H9 (cell line): ENCODE measurements at regions not wholly inside any gene's neighbourhood (a gene's known extent, or its start where the extent isn't known, plus 50 kb on each side); places are given as distances from the start of the nearest gene placed in this dataset.

Source experiments
- DNase-seq: peaks from one replicate; pipeline ENCODE4 v3.0.0-alpha.2; 2017
- H2AFZ ChIP-seq: one replicate; pipeline ENCODE4 v1.6.1; 2013; ENCODE audit warnings: mild to moderate bottlenecking, low read length, control low read depth, moderate library complexity
- H2AK5ac ChIP-seq: 2 replicates; pipeline ENCODE4 v1.6.1; 2013; ENCODE audit warnings: low read length, control low read depth, mixed read lengths; ENCODE audit not compliant: insufficient read length
- H2BK120ac ChIP-seq: one replicate; pipeline ENCODE4 v1.6.1; 2013; ENCODE audit warnings: low read depth, mild to moderate bottlenecking, low read length, control low read depth, inconsistent platforms; ENCODE audit not compliant: poor library complexity, severe bottlenecking
- H2BK12ac ChIP-seq: 2 replicates; pipeline ENCODE4 v1.6.1; 2013; ENCODE audit warnings: low read length, control low read depth, mixed read lengths, low read depth; ENCODE audit not compliant: insufficient read length
- H2BK15ac ChIP-seq: 2 replicates; pipeline ENCODE4 v1.6.1; 2013; ENCODE audit warnings: low read depth, low read length, control low read depth
- H2BK20ac ChIP-seq: one replicate; pipeline ENCODE4 v1.6.1; 2013; ENCODE audit warnings: low read depth, mild to moderate bottlenecking, low read length, control low read depth, inconsistent platforms; ENCODE audit not compliant: poor library complexity, severe bottlenecking
- H2BK5ac ChIP-seq: 2 replicates; pipeline ENCODE4 v1.6.1; 2013; ENCODE audit warnings: low read length, control low read depth, mixed read lengths; ENCODE audit not compliant: insufficient read length
- H3K14ac ChIP-seq: 2 replicates; pipeline ENCODE4 v1.6.1; 2013; ENCODE audit warnings: low read length, control low read depth; ENCODE audit not compliant: insufficient read depth
- H3K18ac ChIP-seq: 2 replicates; pipeline ENCODE4 v1.6.1; 2013; ENCODE audit warnings: low read depth, mild to moderate bottlenecking, mixed read lengths, low read length, control low read depth; ENCODE audit not compliant: insufficient read length
- H3K23ac ChIP-seq: 2 replicates; pipeline ENCODE4 v1.6.1; 2013; ENCODE audit warnings: low read length, control low read depth, mixed read lengths, low read depth; ENCODE audit not compliant: insufficient read length
- H3K23me2 ChIP-seq: 2 replicates; pipeline ENCODE4 v1.6.1; 2013; ENCODE audit warnings: low read depth, mild to moderate bottlenecking, mixed read lengths, low read length, control low read depth; ENCODE audit not compliant: insufficient read length, poor library complexity, severe bottlenecking
- H3K27ac ChIP-seq: 2 replicates; pipeline ENCODE4 v1.5.1; 2013; ENCODE audit warnings: low read length, control low read depth, mixed read lengths, low read depth; ENCODE audit not compliant: insufficient read length
- H3K27me3 ChIP-seq: 2 replicates; pipeline ENCODE4 v1.6.1; 2013; ENCODE audit warnings: low read length, control low read depth, inconsistent platforms; ENCODE audit not compliant: insufficient read depth
- H3K4ac ChIP-seq: 2 replicates; pipeline ENCODE4 v1.6.1; 2013; ENCODE audit warnings: low read depth, mild to moderate bottlenecking, control low read depth, inconsistent platforms, low read length, moderate library complexity
- H3K4me1 ChIP-seq: 2 replicates; pipeline ENCODE4 v1.6.1; 2013; ENCODE audit warnings: low read length, control low read depth, inconsistent platforms; ENCODE audit not compliant: insufficient read depth
- H3K4me2 ChIP-seq: 2 replicates; pipeline ENCODE4 v1.6.1; 2013; ENCODE audit warnings: low read length, control low read depth, mixed read lengths; ENCODE audit not compliant: insufficient read length, insufficient read depth
- H3K56ac ChIP-seq: 2 replicates; pipeline ENCODE4 v1.6.1; 2013; ENCODE audit warnings: low read depth, mild to moderate bottlenecking, mixed read lengths, low read length, control low read depth; ENCODE audit not compliant: insufficient read length
- H3K79me1 ChIP-seq: 2 replicates; pipeline ENCODE4 v1.6.1; 2013; ENCODE audit warnings: low read depth, mild to moderate bottlenecking, moderate library complexity, low read length, control low read depth, inconsistent platforms; ENCODE audit not compliant: insufficient read depth, poor library complexity, severe bottlenecking
- H3K79me2 ChIP-seq: 2 replicates; pipeline ENCODE4 v1.6.1; 2013; ENCODE audit warnings: low read length, control low read depth, inconsistent platforms; ENCODE audit not compliant: insufficient read depth
- H3K9ac ChIP-seq: 2 replicates; pipeline ENCODE4 v1.6.1; 2013; ENCODE audit warnings: low read length, control low read depth, mixed read lengths; ENCODE audit not compliant: insufficient read length; ENCODE audit errors: extremely low read depth
- H3K9me3 ChIP-seq: one replicate; pipeline ENCODE4 v1.6.1; 2013; ENCODE audit warnings: low read depth, low read length, inconsistent platforms; ENCODE audit not compliant: control insufficient read depth
- H3T11ph ChIP-seq: one replicate; pipeline ENCODE4 v1.6.1; 2013; ENCODE audit warnings: mild to moderate bottlenecking, low read length, control low read depth, inconsistent platforms
- H4K20me1 ChIP-seq: one replicate; pipeline ENCODE4 v1.6.1; 2013; ENCODE audit not compliant: control insufficient read depth, insufficient read length, insufficient read depth
- H4K5ac ChIP-seq: 2 replicates; pipeline ENCODE4 v1.6.1; 2013; ENCODE audit warnings: low read depth, mild to moderate bottlenecking, mixed read lengths, low read length, control low read depth; ENCODE audit not compliant: insufficient read length
- H4K8ac ChIP-seq: replicated peaks from 2 replicates; pipeline ENCODE4 v1.6.1; 2013; ENCODE audit warnings: low read length, control low read depth, mixed read lengths, low read depth; ENCODE audit not compliant: insufficient read length
- H4K91ac ChIP-seq: 2 replicates; pipeline ENCODE4 v1.6.1; 2013; ENCODE audit warnings: low read depth, mild to moderate bottlenecking, moderate library complexity, mixed read lengths, low read length, control low read depth; ENCODE audit not compliant: insufficient read length
- H3K27ac Mint-ChIP-seq, 3 experiments: 2 replicates in 2 of 3; 3 replicates in 1 of 3; pipeline ENCODE4 v1.8.0; 2020 to 2021; ENCODE audit warnings: mixed read lengths in 3 of 3, mild to moderate bottlenecking in 1 of 3, moderate library complexity in 1 of 3
- H3K27me3 Mint-ChIP-seq: 2 replicates; pipeline ENCODE4 v1.8.0; 2021; ENCODE audit warnings: low read depth, mild to moderate bottlenecking, moderate library complexity, mixed read lengths
- H3K36me3 Mint-ChIP-seq, 3 experiments: 2 replicates in 2 of 3; 3 replicates in 1 of 3; pipeline ENCODE4 v1.8.0; 2020 to 2021; ENCODE audit warnings: low read depth in 3 of 3, mixed read lengths in 3 of 3; ENCODE audit not compliant: insufficient read depth in 1 of 3
- H3K4me1 Mint-ChIP-seq, 2 experiments: 2 replicates each; pipeline ENCODE4 v1.8.0; 2020; ENCODE audit warnings: mixed read lengths in 2 of 2
- H3K4me3 Mint-ChIP-seq, 2 experiments: 2 replicates in 1 of 2; 3 replicates in 1 of 2; pipeline ENCODE4 v1.8.0; 2020 to 2021; ENCODE audit warnings: mild to moderate bottlenecking in 2 of 2, mixed read lengths in 2 of 2, moderate library complexity in 1 of 2
- H3K9me3 Mint-ChIP-seq, 2 experiments: 2 replicates in 1 of 2; 3 replicates in 1 of 2; pipeline ENCODE4 v1.8.0; 2020; ENCODE audit warnings: mild to moderate bottlenecking in 2 of 2, mixed read lengths in 2 of 2, moderate library complexity in 1 of 2
- WGBS: extraction: QIAGEN DNeasy Blood & Tissue Kit; methylation state at CpG from one replicate; pipeline ENCODE4 v1.1.7; 2013; ENCODE audit warnings: missing lambda C conversion rate, low lambda C conversion rate, mixed read lengths; ENCODE audit not compliant: insufficient read length; ENCODE audit errors: extremely low coverage; 5-methylcytosine and 5-hydroxymethylcytosine counted together
- TF ChIP-seq, protein P1 (sequence below): fragments of 200-600 bp; sonication (generic); conservative IDR thresholded peaks from 3 replicates; pipeline ENCODE4 v1.8.0; 2021; ENCODE audit warnings: antibody characterized with exemption, mild to moderate bottlenecking

DNA sequence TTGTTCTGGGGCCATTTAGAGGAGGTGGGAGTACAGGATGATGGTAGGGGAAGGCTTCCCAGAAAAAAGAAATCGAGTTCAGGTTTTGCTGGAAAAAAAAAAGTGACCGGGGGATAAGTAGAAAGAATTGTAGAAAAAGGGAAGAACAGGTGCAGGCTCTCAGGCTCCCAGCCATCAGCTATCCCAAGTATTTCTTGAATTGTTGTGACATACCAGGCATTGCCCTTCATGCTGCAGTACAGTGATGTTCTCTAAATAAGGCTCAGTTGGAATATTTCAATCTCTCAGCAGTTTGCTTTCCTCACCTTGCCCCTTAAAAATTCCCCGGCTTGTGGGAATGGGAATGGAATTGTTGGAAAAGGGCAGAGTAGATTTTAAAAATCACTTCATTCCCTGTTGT is 82.5 kb upstream of the RGMA start:
- Histone ChIP-seq H3K9me3 (no peaks in the 10 kb centered on the region), H2BK20ac (no peak overlapping the region), H3K14ac (no peak overlapping the region), H2AFZ (no peak overlapping the region), H4K20me1 (no peaks in the 10 kb centered on the region), H2BK15ac (no peak overlapping the region), H4K5ac (no peak overlapping the region), H3K23ac (no peak overlapping the region), H2BK5ac (no peak overlapping the region), H3K27me3 (no peaks in the 10 kb centered on the region), H3K4me1 (no peaks in the 10 kb centered on the region), H2BK120ac (no peak overlapping the region), H3K4ac (no peak overlapping the region), H3K4me2 (no peak overlapping the region), H3K18ac (no peak overlapping the region), H3K27ac (no peak overlapping the region), H2AK5ac (no peak overlapping the region), H4K8ac (no peak overlapping the region), H3K56ac (no peak overlapping the region), H3K79me1 (no peaks in the 10 kb centered on the region), H3T11ph (no peak overlapping the region), H3K79me2 (no peaks in the 10 kb centered on the region), H2BK12ac (no peak overlapping the region), H4K91ac (no peak overlapping the region), H3K9ac (no peak overlapping the region), H3K23me2 (no peaks in the 10 kb centered on the region)
- Mint-ChIP-seq H3K4me3 (no peak overlapping the region), H3K27me3 (peaks cover 27% of the 10 kb centered on the region), H3K36me3 (peaks cover 2 to 12% (median 5%) of the 10 kb centered on the region in 3 experiments; a peak in 4 of 7 replicates), H3K4me1 (peaks cover 2% of the 10 kb centered on the region in 2 experiments; a peak in 1 of 4 replicates), H3K27ac (no peak overlapping the region), H3K9me3 (peaks cover 13 to 14% of the 10 kb centered on the region in 2 experiments; a peak in 4 of 5 replicates)
- no peak for DNase-seq
- TF ChIP-seq, protein P1, sequence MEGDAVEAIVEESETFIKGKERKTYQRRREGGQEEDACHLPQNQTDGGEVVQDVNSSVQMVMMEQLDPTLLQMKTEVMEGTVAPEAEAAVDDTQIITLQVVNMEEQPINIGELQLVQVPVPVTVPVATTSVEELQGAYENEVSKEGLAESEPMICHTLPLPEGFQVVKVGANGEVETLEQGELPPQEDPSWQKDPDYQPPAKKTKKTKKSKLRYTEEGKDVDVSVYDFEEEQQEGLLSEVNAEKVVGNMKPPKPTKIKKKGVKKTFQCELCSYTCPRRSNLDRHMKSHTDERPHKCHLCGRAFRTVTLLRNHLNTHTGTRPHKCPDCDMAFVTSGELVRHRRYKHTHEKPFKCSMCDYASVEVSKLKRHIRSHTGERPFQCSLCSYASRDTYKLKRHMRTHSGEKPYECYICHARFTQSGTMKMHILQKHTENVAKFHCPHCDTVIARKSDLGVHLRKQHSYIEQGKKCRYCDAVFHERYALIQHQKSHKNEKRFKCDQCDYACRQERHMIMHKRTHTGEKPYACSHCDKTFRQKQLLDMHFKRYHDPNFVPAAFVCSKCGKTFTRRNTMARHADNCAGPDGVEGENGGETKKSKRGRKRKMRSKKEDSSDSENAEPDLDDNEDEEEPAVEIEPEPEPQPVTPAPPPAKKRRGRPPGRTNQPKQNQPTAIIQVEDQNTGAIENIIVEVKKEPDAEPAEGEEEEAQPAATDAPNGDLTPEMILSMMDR, result no peak
- WGBS, result no CpG with 5 or more reads among the region's 3 CpGs
